ENCODE measurements at regions not wholly inside any gene's neighbourhood (a gene's known extent, or its start where the extent isn't known, plus 50 kb on each side); places are given as distances from the start of the nearest gene placed in this dataset.

GRCh38 chr3:65093641-65094040, 405.8 kb upstream of the ADAMTS9 start:
- TF ChIP-seq EZH2 (IDR thresholded peaks at IDR 0.05) (no peak), POLR2AphosphoS5 (IDR thresholded peaks at IDR 0.05; ENCODE audit: borderline replicate concordance, low read depth, low read length) (no peak), FOXP2 (optimal IDR thresholded peaks at IDR 0.05; ENCODE audit: control extremely low read depth, extremely low read length, insufficient read depth) (no peak)

All from SK-N-MC (cell line).